SK-N-SH (cell line): ENCODE measurements at regions not wholly inside any gene's neighbourhood (a gene's known extent, or its start where the extent isn't known, plus 50 kb on each side); places are given as distances from the start of the nearest gene placed in this dataset.

Experiments used
- CTCF ChIA-PET: fragments of 300-600, 350-600 bp; formaldehyde crosslinking; extraction: SDS; loops from one replicate; lab custom pipeline; 2021; lab: Yijun Ruan, JAX
- POLR2A ChIA-PET: fragments of 350-600 bp; sonication (Branson Sonifier 250); formaldehyde crosslinking; extraction: SDS; loops from one replicate; lab custom pipeline; 2020; ENCODE audit warnings: antibody characterized with exemption, inconsistent platforms; lab: Yijun Ruan, JAX
- DNase-seq: peaks from one replicate; pipeline ENCODE4 v3.0.0; 2012
- H2AFZ ChIP-seq: fragments of 200-600 bp; sonication (generic); 2 replicates; pipeline ENCODE4 v1.8.1; 2016; ENCODE audit warnings: antibody characterized with exemption, mild to moderate bottlenecking, low read depth
- H3F3A ChIP-seq: fragments of 200-600 bp; sonication (generic); replicated peaks from 2 replicates; pipeline ENCODE3; 2016; ENCODE audit warnings: antibody characterized with exemption, mild to moderate bottlenecking; ENCODE audit not compliant: insufficient read depth
- H3K27ac ChIP-seq, 2 experiments: fragments of 200-500 bp in 1 of 2; fragments of 200-600 bp in 1 of 2; sonication (Bioruptor generic) in 1 of 2; sonication (generic), shearing (Covaris generic) in 1 of 2; 2 replicates each; pipeline versions ENCODE4 v1.5.1 to v1.6.1; 2014 to 2016; ENCODE audit warnings: low read depth in 2 of 2, inconsistent platforms in 1 of 2, low read length in 1 of 2, mild to moderate bottlenecking in 1 of 2, mixed read lengths in 1 of 2
- H3K27me3 ChIP-seq: fragments of 200-600 bp; sonication (generic), shearing (Covaris generic); 2 replicates; pipeline ENCODE4 v1.6.1; 2016; ENCODE audit warnings: mixed run types; ENCODE audit not compliant: insufficient read depth
- H3K36me3 ChIP-seq, 2 experiments: fragments of 200-500 bp in 1 of 2; fragments of 200-600 bp in 1 of 2; sonication (Bioruptor generic) in 1 of 2; sonication (generic) in 1 of 2; replicated peaks in 1 of 2; 2 replicates each; pipeline versions ENCODE3 to v1.5.1; 2014 to 2016; ENCODE audit warnings: low read length in 1 of 2, mild to moderate bottlenecking in 1 of 2; ENCODE audit not compliant: insufficient read depth in 2 of 2, control insufficient read depth in 1 of 2
- H3K4me1 ChIP-seq, 2 experiments: fragments of 200-500 bp in 1 of 2; fragments of 200-600 bp in 1 of 2; sonication (Bioruptor generic) in 1 of 2; sonication (generic), shearing (Covaris generic) in 1 of 2; 2 replicates each; pipeline versions ENCODE4 v1.5.1 to v1.6.1; 2014 to 2016; ENCODE audit warnings: low read depth in 1 of 2, low read length in 1 of 2, mixed run types in 1 of 2; ENCODE audit not compliant: insufficient read depth in 2 of 2, control insufficient read depth in 1 of 2
- H3K4me2 ChIP-seq: fragments of 200-600 bp; sonication (generic), shearing (Covaris generic); 2 replicates; pipeline ENCODE4 v1.6.1; 2017; ENCODE audit warnings: mixed run types
- H3K4me3 ChIP-seq, 2 experiments: fragments of 200-500 bp in 1 of 2; fragments of 200-600 bp in 1 of 2; sonication (Bioruptor generic) in 1 of 2; sonication (generic), shearing (Covaris generic) in 1 of 2; 2 replicates each; pipeline versions ENCODE4 v1.5.1 to v1.8.1; 2014 to 2016; ENCODE audit warnings: low read depth in 2 of 2, inconsistent platforms in 1 of 2, low read length in 1 of 2, mild to moderate bottlenecking in 1 of 2, mixed read lengths in 1 of 2, moderate library complexity in 1 of 2
- H3K79me2 ChIP-seq: fragments of 200-600 bp; sonication (generic); 2 replicates; pipeline ENCODE4 v1.8.1; 2017; ENCODE audit warnings: mild to moderate bottlenecking; ENCODE audit not compliant: insufficient read depth
- H3K9ac ChIP-seq: fragments of 200-600 bp; sonication (generic); 2 replicates; pipeline ENCODE4 v1.6.1; 2017; ENCODE audit warnings: mixed run types
- H3K9me2 ChIP-seq: fragments of 200-600 bp; sonication (generic); 2 replicates; pipeline ENCODE4 v1.6.1; 2017; ENCODE audit warnings: mixed run types
- H3K9me3 ChIP-seq: fragments of 200-600 bp; sonication (generic); 2 replicates; pipeline ENCODE4 v1.6.1; 2017; ENCODE audit warnings: mixed run types, mild to moderate bottlenecking, moderate library complexity
- H4K20me1 ChIP-seq: fragments of 200-600 bp; sonication (generic); 2 replicates; pipeline ENCODE4 v1.6.1; 2017; ENCODE audit warnings: mild to moderate bottlenecking, mixed run types; ENCODE audit not compliant: insufficient read depth
- CHD2 ChIP-seq: fragments of 150-350 bp; IDR thresholded peaks from 2 replicates; pipeline ENCODE4 v1.6.1; 2018; ENCODE audit warnings: low read length; ENCODE audit not compliant: partially characterized antibody
- EP300 ChIP-seq, 2 experiments: IDR thresholded peaks; 2 replicates each; pipeline versions ENCODE4 v1.4.0 to v1.6.1; 2012; ENCODE audit warnings: borderline replicate concordance in 1 of 2, low read depth in 1 of 2, low read length in 1 of 2
- EZH2phosphoT487 ChIP-seq: fragments of 200-600 bp; sonication (generic); IDR thresholded peaks from 2 replicates; pipeline ENCODE4 v1.6.1; 2017; ENCODE audit warnings: low read depth, mixed run types, mild to moderate bottlenecking, antibody characterized with exemption, moderate library complexity, borderline replicate concordance
- FOXJ3 ChIP-seq: sonication (generic); formaldehyde crosslinking; IDR thresholded peaks from 2 replicates; pipeline ENCODE4 v1.5.1; 2020; ENCODE audit warnings: mild to moderate bottlenecking, missing genetic modification reagents
- GATA2 ChIP-seq: sonication (generic); formaldehyde crosslinking; IDR thresholded peaks from 2 replicates; pipeline ENCODE4 v1.5.0; 2020; ENCODE audit warnings: mild to moderate bottlenecking, missing genetic modification reagents
- IRF3 ChIP-seq: fragments of 150-350 bp; IDR thresholded peaks from 2 replicates; pipeline ENCODE4 v1.6.1; 2016; ENCODE audit warnings: mild to moderate bottlenecking, low read depth, low read length
- JUND ChIP-seq: IDR thresholded peaks from 2 replicates; pipeline ENCODE4 v1.4.0; 2012
- MEF2A ChIP-seq: IDR thresholded peaks from 2 replicates; pipeline ENCODE4 v1.4.0; 2012; ENCODE audit warnings: low read depth, borderline replicate concordance
- MXI1 ChIP-seq: IDR thresholded peaks from 2 replicates; pipeline ENCODE4 v1.6.1; 2012; ENCODE audit warnings: mild to moderate bottlenecking, low read depth, low read length, improper control_type of control experiment
- NRF1 ChIP-seq: IDR thresholded peaks from 2 replicates; pipeline ENCODE4 v1.6.1; 2012; ENCODE audit warnings: low read depth, mild to moderate bottlenecking, low read length
- RAD21 ChIP-seq: IDR thresholded peaks from 2 replicates; pipeline ENCODE4 v1.6.1; 2012; ENCODE audit warnings: mild to moderate bottlenecking, low read length
- RCOR1 ChIP-seq: fragments of 150-350 bp; IDR thresholded peaks from 2 replicates; pipeline ENCODE4 v1.6.1; 2017; ENCODE audit warnings: antibody characterized with exemption, low read length
- REST ChIP-seq: IDR thresholded peaks from 2 replicates; pipeline ENCODE4 v1.6.1; 2012; ENCODE audit warnings: mild to moderate bottlenecking, low read depth, low read length, moderate library complexity
- TAF1 ChIP-seq: IDR thresholded peaks from 2 replicates; pipeline ENCODE4 v1.6.1; 2012; ENCODE audit warnings: low read depth, mild to moderate bottlenecking, low read length, moderate library complexity, borderline replicate concordance
- WGBS: methylation state at CpG from one replicate; pipeline ENCODE4 v1.1.6; 2017; ENCODE audit warnings: low lambda C conversion rate; 5-methylcytosine and 5-hydroxymethylcytosine counted together
- TF ChIP-seq, protein P1 (sequence below): IDR thresholded peaks from 2 replicates; pipeline ENCODE4; 2012
- TF ChIP-seq, protein P2 (sequence below): fragments of 200-600 bp; sonication (generic); IDR thresholded peaks from 2 replicates; pipeline ENCODE4 v1.6.1; 2017; ENCODE audit warnings: antibody characterized with exemption, mild to moderate bottlenecking, moderate library complexity

- POLR2A ChIA-PET, result no interaction called here
- Histone ChIP-seq H3K9ac (no peak overlapping the region), H3K9me2 (no peaks in the 10 kb centered on the region), H3K4me3 (no peak overlapping the region), H3K4me2 (no peak overlapping the region), H3K27me3 (no peaks in the 10 kb centered on the region), H3K4me1 (no peaks in the 10 kb centered on the region), H4K20me1 (no peaks in the 10 kb centered on the region), H3K27ac (no peak overlapping the region), H2AFZ (no peak overlapping the region), H3K9me3 (no peaks in the 10 kb centered on the region), H3F3A (no peaks in the 10 kb centered on the region), H3K79me2 (no peaks in the 10 kb centered on the region), H3K36me3 (no peaks in the 10 kb centered on the region)
- TF ChIP-seq CHD2 (no peak), MXI1 (no peak), FOXJ3 (CRISPR knock-in tag) (no peak), MEF2A (no peak), REST (no peak), RCOR1 (no peak), RAD21 (no peak), JUND (no peak), NRF1 (no peak)
- TF ChIP-seq, protein P1, sequence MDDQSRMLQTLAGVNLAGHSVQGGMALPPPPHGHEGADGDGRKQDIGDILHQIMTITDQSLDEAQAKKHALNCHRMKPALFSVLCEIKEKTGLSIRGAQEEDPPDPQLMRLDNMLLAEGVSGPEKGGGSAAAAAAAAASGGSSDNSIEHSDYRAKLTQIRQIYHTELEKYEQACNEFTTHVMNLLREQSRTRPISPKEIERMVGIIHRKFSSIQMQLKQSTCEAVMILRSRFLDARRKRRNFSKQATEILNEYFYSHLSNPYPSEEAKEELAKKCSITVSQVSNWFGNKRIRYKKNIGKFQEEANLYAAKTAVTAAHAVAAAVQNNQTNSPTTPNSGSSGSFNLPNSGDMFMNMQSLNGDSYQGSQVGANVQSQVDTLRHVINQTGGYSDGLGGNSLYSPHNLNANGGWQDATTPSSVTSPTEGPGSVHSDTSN, result no peak
- no peak for DNase-seq
- CTCF ChIA-PET, result interaction anchor here (0.7 kb wide), 1 partner anchor 16 kb away, joined by 3 read pairs; no protein-coding TSS in a partner anchor
- 30% methylated on average over 3 of the region's 3 CpGs for WGBS
Measured at GRCh38 chr12:126858560-126858959, 1408.4 kb upstream of the TMEM132C start.

DNA sequence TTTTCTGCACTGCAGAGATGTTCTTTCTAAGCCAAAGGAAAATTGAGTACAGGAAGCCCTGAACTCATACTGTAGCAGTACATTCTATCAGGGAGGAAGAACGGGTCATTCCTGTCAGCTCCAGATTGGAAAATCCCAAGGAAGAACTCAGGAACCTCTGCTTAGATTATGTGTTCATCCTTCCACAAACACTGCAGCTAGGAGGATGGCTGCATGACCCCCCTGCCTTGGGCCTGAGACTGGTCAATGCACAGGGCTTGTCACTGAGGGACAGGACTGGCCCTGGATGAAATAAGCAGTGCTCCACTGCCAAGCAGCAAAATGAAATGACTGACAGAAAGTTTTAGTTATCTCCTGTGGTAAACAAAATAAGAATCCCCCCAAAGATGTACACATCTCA is 1406.8 kb upstream of the TMEM132C start:
- no peaks in the 10 kb centered on the region for H3K9me2 ChIP-seq
- H3K9ac ChIP-seq, result no peak overlapping the region
- H2AFZ ChIP-seq, result no peak overlapping the region
- H3K27ac ChIP-seq, result no peak overlapping the region
- no peaks in the 10 kb centered on the region for H3F3A ChIP-seq
- 35% methylated on average over 1 of the region's 1 CpG for WGBS
- H3K4me3 ChIP-seq, result no peak overlapping the region
- H4K20me1 ChIP-seq, result no peaks in the 10 kb centered on the region
- H3K36me3 ChIP-seq, result no peaks in the 10 kb centered on the region
- H3K4me2 ChIP-seq, result no peak overlapping the region
- POLR2A ChIA-PET, result no interaction called here
- no peaks in the 10 kb centered on the region for H3K4me1 ChIP-seq
- CTCF ChIA-PET, result no interaction called here
- H3K27me3 ChIP-seq, result no peaks in the 10 kb centered on the region
- H3K79me2 ChIP-seq, result no peaks in the 10 kb centered on the region
- no peaks in the 10 kb centered on the region for H3K9me3 ChIP-seq
- DNase-seq, result no peak
- TF ChIP-seq MEF2A (no peak), GATA2 (CRISPR knock-in tag) (no peak), REST (no peak), EP300 (IDR thresholded peaks at IDR 0.05; ENCODE audit: borderline replicate concordance in 1 of 2, low read depth in 1 of 2, low read length in 1 of 2) (no peak), JUND (no peak), EZH2phosphoT487 (no peak), TAF1 (no peak), IRF3 (no peak), RCOR1 (no peak)
- TF ChIP-seq, protein P2, sequence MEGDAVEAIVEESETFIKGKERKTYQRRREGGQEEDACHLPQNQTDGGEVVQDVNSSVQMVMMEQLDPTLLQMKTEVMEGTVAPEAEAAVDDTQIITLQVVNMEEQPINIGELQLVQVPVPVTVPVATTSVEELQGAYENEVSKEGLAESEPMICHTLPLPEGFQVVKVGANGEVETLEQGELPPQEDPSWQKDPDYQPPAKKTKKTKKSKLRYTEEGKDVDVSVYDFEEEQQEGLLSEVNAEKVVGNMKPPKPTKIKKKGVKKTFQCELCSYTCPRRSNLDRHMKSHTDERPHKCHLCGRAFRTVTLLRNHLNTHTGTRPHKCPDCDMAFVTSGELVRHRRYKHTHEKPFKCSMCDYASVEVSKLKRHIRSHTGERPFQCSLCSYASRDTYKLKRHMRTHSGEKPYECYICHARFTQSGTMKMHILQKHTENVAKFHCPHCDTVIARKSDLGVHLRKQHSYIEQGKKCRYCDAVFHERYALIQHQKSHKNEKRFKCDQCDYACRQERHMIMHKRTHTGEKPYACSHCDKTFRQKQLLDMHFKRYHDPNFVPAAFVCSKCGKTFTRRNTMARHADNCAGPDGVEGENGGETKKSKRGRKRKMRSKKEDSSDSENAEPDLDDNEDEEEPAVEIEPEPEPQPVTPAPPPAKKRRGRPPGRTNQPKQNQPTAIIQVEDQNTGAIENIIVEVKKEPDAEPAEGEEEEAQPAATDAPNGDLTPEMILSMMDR, result no peak
